Mesothelial cell of epicardium (in vitro differentiated cells): ENCODE measurements at regions not wholly inside any gene's neighbourhood (a gene's known extent, or its start where the extent isn't known, plus 50 kb on each side); places are given as distances from the start of the nearest gene placed in this dataset.
"Not testable (repeated sequence)": the region's sequence is repeated elsewhere in the genome, so short reads cannot be mapped to it uniquely, and the experiment has no call there.

Source experiments
- DNase-seq, 2 experiments: peaks; one replicate each; pipeline ENCODE4 v3.0.0; 2021; ENCODE audit warnings: low spot score in 2 of 2; ENCODE audit not compliant: unreplicated experiment in 2 of 2
- H3K27ac Mint-ChIP-seq: 2 replicates; pipeline ENCODE4 v1.8.0; 2021; ENCODE audit warnings: mixed read lengths
- H3K27me3 Mint-ChIP-seq: 2 replicates; pipeline ENCODE4 v1.8.0; 2021; ENCODE audit warnings: low read depth, mixed read lengths
- H3K36me3 Mint-ChIP-seq: 2 replicates; pipeline ENCODE4 v1.8.0; 2021; ENCODE audit warnings: mixed read lengths
- H3K4me1 Mint-ChIP-seq: 2 replicates; pipeline ENCODE4 v1.8.0; 2021; ENCODE audit warnings: mixed read lengths
- H3K4me3 Mint-ChIP-seq: 2 replicates; pipeline ENCODE4 v1.8.0; 2021; ENCODE audit warnings: mild to moderate bottlenecking, moderate library complexity, mixed read lengths
- H3K9me3 Mint-ChIP-seq: 2 replicates; pipeline ENCODE4 v1.8.0; 2021; ENCODE audit warnings: mixed read lengths
- CTCF ChIP-seq: fragments of 200-600 bp; sonication (generic); IDR thresholded peaks from one replicate; pipeline ENCODE4 v1.5.0; 2021; ENCODE audit warnings: antibody characterized with exemption; ENCODE audit not compliant: unreplicated experiment

- Mint-ChIP-seq H3K4me1 (no peaks in the 10 kb centered on the region), H3K27me3 (no peaks in the 10 kb centered on the region), H3K27ac (no peak overlapping the region), H3K36me3 (peaks cover 6% of the 10 kb centered on the region), H3K4me3 (no peak overlapping the region), H3K9me3 (peaks cover 32% of the 10 kb centered on the region)
- DNase-seq: no peak
- no peak for TF ChIP-seq CTCF
Measured at GRCh38 chr1:109838838-109839240, 71.8 kb upstream of the CSF1 start.

- TF ChIP-seq CTCF: no peak
- H3K4me1 Mint-ChIP-seq: no peaks in the 10 kb centered on the region
- DNase-seq: no peak
- H3K27me3 Mint-ChIP-seq: no peaks in the 10 kb centered on the region
- H3K36me3 Mint-ChIP-seq: peaks cover 6% of the 10 kb centered on the region
- H3K4me3 Mint-ChIP-seq: no peak overlapping the region
- no peak overlapping the region for H3K27ac Mint-ChIP-seq
- H3K9me3 Mint-ChIP-seq: peaks cover 38% of the 10 kb centered on the region
Measured at GRCh38 chr1:109837852-109838570, 72.6 kb upstream of the CSF1 start.

GRCh38 chr1:109835645-109836044 lies 71.9 kb upstream of the EPS8L3 start:
- H3K27ac Mint-ChIP-seq, H3K36me3 Mint-ChIP-seq, H3K27me3 Mint-ChIP-seq: not testable (repeated sequence)

GRCh38 chr1:109834951-109835350 lies 71.2 kb upstream of the EPS8L3 start:
- no peak overlapping the region for H3K27ac Mint-ChIP-seq
- H3K36me3 Mint-ChIP-seq: peaks cover 4% of the 10 kb centered on the region
- DNase-seq: no peak
- H3K9me3 Mint-ChIP-seq: peaks cover 48% of the 10 kb centered on the region
- H3K27me3 Mint-ChIP-seq: no peaks in the 10 kb centered on the region
- H3K4me1 Mint-ChIP-seq: no peaks in the 10 kb centered on the region
- no peak for TF ChIP-seq CTCF
- H3K4me3 Mint-ChIP-seq: no peak overlapping the region

More at GRCh38 chr1:109835645-109836044, 71.9 kb upstream of the EPS8L3 start:
- not testable (repeated sequence) for H3K4me1 Mint-ChIP-seq, H3K4me3 Mint-ChIP-seq, DNase-seq
- peaks cover 50% of the 10 kb centered on the region for H3K9me3 Mint-ChIP-seq

- H3K27ac Mint-ChIP-seq: no peak overlapping the region
Measured at GRCh38 chr1:109832945-109833344, 69.2 kb upstream of the EPS8L3 start.

More at GRCh38 chr1:109832945-109833344, 69.2 kb upstream of the EPS8L3 start:
- H3K27me3 Mint-ChIP-seq: no peaks in the 10 kb centered on the region
- no peak for DNase-seq
- H3K4me3 Mint-ChIP-seq: no peak overlapping the region
- H3K36me3 Mint-ChIP-seq: peaks cover 4% of the 10 kb centered on the region
- TF ChIP-seq CTCF: no peak
- no peaks in the 10 kb centered on the region for H3K4me1 Mint-ChIP-seq
- peaks cover 42% of the 10 kb centered on the region for H3K9me3 Mint-ChIP-seq
